OCI-M2 (cell line): ENCODE measurements at regions not wholly inside any gene's neighbourhood (a gene's known extent, or its start where the extent isn't known, plus 50 kb on each side); places are given as distances from the start of the nearest gene placed in this dataset.
"Not testable (repeated sequence)": the region's sequence is repeated elsewhere in the genome, so short reads cannot be mapped to it uniquely, and the experiment has no call there.

Experiments
- DNase-seq: peaks from one replicate; lab custom pipeline; 2025; ENCODE audit not compliant: unreplicated experiment; lab: John Stamatoyannopoulos, UW

DNA sequence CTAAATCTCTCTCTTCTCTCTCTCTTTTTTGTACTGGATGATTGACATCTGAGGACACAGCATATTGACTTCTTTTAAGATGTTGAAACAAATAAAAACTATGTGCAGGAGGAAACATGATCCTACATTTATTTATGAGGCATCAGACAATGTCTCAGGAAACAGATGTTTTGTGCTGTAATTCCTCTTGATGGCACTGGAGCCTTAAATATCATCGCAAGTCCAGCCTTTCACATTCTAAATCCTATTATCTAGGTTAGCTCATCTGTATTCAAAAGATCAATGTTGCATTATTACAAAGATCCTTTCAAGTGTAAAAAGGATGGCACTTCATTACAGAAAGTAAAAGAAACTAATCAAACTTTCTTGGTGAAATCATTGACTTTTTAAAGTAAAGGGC is 63.9 kb downstream of the MAT2B start:
- DNase-seq, result no peak

DNA sequence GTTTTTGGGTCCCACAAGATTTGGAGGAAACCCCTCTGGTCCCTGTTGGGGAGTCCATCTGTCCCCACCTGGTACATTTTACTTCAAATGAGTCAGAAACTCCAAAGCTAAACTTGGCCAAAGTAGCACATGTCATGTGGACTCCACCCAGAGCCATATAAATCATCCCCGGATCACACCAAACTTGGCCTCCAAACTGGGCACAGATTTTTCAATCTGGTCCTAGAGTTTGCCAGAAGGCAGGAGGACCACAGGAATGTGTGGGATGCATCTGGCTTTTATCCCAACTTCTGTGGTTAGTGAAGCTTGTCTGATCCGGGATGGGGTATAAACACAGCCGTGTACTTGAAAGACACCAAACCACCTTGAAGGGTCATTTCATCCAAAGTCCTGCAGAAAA is 66.3 kb downstream of the MAT2B start:
- no peak for DNase-seq

DNA sequence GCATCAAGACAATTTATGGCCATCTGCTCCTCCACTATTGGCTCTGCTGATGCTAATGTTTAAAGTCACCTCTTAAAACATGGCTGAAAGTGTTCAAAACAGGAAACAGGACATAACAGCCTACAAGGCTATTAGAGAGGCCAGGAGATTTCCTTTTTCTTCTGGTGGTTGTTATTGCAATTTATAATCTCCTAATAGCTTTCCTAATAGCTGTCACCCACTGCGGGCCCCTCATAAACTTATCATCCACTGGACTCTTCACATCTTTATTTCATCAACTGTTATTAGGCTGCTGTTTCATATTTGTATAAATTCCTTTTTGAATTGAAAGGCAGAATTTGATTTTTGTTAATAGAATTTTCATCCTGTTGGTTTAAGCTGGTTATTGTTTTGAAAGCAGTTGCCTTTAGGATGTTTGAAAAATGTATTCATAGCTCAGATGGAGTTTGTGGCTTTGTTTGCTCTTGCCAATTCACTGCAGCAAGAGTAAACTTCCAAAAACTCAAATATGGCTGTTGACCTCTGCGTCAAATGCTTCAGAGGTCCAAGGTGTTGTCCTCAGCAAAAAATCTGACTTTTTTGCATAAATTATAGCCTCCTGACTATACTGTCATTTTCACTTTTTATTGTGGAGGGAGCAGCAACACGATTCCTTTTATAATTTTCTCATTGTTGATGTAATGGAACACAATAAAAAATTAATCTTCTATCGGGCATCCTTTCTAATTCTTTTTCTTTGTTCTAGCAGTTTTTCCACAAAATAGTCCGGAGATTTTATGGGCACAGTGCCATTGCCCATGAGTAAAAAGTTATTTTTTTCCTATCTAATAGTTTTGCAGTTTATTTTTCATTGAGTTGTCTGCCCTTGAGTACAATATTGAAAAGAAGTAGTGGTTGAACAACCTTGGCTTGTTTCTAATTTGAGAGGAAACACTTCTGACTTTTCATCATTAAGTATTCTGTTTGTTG is 69.3 kb downstream of the MAT2B start:
- no peak for DNase-seq

DNA sequence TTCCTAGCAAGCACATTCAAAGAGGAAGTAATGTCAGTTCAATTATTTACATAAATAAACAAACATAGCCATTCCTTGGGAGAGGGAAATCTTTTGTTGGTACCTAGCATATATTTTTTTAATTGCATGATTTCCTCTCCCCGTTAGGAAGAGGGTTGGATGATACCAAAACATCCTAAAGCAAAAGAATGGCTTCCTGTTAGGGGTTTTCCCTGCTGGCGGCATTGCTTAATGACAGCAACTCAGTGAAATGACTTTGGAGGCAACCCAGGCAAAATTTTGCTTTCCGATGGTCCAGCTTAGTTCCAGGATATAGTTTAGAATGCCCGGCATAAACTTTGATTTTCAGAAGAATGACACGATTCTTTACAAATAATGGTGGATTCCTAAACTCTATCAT is 73.2 kb downstream of the MAT2B start:
- no peak for DNase-seq

DNA sequence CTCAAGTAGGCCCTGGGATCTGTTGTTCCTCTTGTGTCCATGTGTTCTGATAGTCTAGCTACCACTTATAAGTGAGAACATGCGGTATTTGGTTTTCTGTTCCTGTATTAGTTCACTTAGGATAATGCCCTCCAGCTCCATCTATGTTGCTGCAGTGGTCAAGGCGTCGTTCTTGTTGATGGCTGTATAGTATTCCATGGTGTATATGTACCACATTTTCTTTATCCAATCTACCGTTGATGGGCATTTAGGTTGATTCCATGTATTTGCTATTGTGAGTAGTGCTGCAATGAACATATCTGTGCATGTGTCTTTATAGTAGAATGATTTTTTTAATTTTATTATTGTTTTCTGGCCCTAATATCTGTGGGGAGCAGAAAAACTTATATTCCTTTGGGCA is 74.3 kb downstream of the MAT2B start:
- DNase-seq, result no peak

GRCh38 chr5:163580516-163580915 is 75.1 kb downstream of the MAT2B start:
- no peak for DNase-seq

DNA sequence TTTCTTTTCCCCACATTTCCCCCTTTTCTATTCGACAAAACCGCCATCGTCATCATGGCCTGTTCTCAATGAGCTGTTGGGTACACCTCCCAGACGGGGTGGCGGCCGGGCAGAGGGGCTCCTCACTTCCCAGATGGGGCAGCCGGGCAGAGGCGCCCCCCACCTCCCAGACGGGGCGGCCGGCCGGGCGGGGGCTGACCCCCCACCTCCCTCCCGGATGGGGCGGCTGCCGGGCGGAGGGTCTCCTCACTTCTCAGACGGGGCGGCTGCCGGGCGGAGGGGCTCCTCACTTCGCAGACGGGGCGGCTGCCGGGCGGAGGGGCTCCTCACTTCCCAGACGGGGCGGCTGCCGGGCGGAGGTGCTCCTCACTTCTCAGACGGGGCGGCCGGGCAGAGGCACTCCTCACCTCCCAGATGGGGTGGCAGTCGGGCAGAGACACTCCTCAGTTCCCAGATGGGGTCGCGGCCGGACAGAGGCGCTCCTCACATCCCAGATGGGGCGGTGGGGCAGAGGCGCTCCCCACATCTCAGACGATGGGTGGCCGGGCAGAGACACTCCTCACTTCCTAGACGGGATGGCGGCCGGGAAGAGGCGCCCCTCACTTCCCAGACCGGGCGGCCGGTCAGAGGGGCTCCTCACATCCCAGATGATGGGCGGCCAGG is 78.2 kb downstream of the MAT2B start:
- DNase-seq, result not testable (repeated sequence)

GRCh38 chr5:163585206-163585605 is 79.8 kb downstream of the MAT2B start:
- no peak for DNase-seq

- no peak for DNase-seq
These were observed 81.1 kb downstream of the MAT2B start for GRCh38 chr5:163586531-163586956.

DNA sequence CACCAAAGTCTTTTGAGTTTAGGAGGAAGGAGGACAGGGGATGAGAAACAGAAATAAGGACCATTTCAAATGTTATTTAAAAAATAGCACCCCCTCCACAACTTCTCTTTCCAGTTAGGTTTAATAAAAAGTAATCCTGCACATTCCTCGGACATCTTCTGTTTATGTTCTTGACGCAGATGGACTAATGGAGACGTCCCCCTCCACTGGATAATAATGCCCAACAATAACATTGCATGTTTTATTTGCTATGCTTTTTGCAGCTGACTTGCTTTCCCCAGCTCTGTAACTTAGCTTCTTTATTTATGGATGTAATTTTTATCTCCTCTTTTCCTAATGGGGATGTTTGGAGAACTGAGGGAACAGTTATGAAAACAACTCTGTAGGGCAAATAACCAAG is 89.5 kb downstream of the MAT2B start:
- DNase-seq, result no peak

DNA sequence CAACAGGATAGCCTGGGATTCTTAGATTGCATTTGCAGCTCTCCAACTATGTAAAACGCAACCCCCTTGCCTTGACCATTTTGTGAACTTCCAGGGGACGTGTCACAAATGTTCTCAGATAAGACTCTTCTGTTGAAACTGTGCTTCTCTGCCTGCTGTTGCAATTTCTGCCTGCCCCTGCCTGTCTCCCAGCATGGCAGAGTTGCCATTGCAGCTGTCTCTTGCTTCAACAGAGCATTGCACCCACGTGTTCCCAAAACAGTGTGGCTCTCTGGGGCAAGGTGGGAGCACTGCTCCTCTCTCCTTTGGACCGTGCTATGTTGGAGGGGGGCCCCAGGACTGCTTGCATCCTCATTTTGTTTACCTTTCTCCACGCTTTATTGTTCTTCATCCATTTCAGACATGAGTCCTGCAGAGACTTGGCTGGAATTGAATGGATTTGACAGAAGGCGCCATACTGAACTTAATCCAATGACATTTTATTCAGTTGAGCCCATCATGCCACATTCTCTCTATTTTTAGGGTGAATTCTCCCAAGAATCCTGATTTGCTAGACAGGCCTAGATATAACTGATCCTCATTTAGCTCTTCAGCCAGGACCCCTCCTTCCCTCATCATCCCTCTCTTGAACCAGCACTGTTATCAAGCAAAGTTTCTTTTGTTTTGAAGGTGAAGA is 90.7 kb downstream of the MAT2B start:
- no peak for DNase-seq

DNA sequence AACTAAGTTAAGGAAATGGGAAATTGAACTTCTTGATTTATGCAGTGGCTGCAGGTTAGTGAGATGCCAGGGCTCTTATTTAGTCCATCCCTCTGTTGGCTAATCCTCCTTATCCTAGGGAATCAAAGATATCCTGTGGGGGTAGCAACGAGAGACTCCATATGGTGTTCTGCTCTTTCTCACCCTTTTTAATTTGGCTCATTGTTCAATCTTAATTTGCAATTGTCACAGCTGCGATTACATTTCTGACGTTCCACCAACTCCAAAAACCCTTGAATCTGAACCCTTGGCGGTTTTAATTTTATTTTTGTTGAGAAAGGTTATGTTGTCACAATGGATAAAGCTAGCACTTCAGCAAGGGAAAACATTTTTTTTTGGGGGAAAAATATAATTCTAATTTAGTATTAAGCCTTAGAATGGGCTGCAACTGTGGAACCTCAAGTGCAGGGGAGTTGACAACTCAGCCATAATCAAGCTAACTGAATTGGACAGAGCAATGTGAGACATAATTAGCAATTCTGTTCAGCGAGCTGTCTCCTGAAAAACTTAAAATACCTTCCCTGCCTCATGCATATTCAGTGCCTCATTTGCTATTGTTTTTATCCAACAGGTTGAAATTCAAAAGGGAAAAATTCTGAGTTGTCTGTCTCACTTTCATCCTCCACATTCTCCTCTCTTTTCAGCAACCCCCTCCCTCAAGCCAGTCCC is 91.3 kb downstream of the MAT2B start:
- DNase-seq, result no peak

- no peak for DNase-seq
These were observed 98.6 kb downstream of the MAT2B start for GRCh38 chr5:163604013-163604412.

- DNase-seq, result no peak
These were observed 101.8 kb downstream of the MAT2B start for GRCh38 chr5:163607256-163607655.

DNA sequence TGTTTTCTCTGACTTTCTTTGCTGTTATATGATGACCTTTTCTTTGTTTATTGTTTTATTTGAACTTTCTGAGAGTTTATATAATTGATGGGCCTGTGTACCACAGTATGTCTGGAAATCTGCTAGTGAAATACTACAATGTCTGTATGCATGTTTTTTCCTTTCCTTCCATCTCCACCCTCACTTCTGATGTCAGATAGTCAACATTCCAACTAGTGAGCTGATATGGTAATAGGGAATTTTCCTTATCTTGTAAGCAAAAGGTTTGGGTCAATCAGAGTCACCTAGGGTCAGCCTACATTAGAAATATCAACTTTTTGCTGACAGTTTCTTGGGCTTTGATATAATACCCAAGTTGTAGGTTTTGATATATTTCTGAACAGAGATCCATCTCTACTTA is 103.2 kb downstream of the MAT2B start:
- no peak for DNase-seq

DNA sequence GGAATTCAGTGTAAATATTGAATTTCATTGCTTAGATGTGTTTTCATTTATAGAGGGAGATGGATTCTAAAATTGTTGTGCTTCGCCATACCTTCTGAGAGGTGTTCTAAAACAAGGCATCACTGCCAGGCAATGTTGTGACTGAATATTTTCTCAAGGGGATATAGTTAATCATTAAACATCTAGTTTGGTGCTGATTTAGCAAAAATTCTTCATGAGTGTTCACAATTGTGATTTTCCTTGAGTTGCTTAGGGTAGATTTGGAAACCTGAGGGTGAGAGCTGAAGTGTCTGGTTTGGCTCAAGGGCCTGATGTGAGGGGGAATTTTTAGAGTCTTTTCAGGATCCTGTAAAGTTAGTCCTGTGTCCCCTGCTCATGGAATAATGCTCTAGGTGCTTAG is 104.5 kb downstream of the MAT2B start:
- DNase-seq, result no peak

GRCh38 chr5:163612358-163613149 is 107.1 kb downstream of the MAT2B start:
- DNase-seq, result no peak

GRCh38 chr5:163613150-163613442 is 107.7 kb downstream of the MAT2B start:
- DNase-seq, result no peak

DNA sequence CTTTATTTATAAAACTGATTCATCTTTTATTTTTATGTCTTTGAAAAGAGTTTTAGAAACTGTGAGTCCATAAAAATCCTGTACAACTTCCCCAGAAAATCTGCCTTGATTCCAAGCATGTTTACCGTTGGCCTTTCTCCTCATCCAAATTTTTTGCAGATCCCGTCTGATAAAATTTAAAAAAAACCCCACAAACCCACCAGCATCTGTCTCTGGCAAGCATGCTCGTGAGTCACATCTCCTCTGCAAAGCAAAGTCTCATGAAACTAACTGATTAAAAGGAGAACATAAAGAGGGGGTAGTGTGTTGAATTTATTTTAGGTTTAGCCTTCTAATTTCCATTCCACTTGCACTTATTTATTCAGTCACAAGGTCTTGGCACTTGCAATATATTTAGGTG is 109.4 kb downstream of the MAT2B start:
- no peak for DNase-seq

GRCh38 chr5:163619273-163619934 is 114.0 kb downstream of the MAT2B start:
- no peak for DNase-seq
